A549 (cell line): ENCODE measurements at regions not wholly inside any gene's neighbourhood (a gene's known extent, or its start where the extent isn't known, plus 50 kb on each side); places are given as distances from the start of the nearest gene placed in this dataset.

Experiments
- ATAC-seq, 2 experiments: fragments of 200-7000 bp in 1 of 2; fragments of >200 bp in 1 of 2; cut with Nextera tagmentation in 1 of 2; cut with Tn5 transposase in 1 of 2; 3 replicates each; pipeline versions ENCODE4 v1.8.0 to v1.9.1; 2018 to 2020; ENCODE audit warnings: mild to moderate bottlenecking in 1 of 2, moderate library complexity in 1 of 2
- CTCF ChIA-PET: fragments of 300-600 bp; sonication (Branson Sonifier 250); formaldehyde crosslinking; extraction: SDS; loops from one replicate; lab custom pipeline; 2021; ENCODE audit warnings: antibody characterized with exemption, inconsistent platforms; lab: Yijun Ruan, JAX
- POLR2A ChIA-PET: fragments of 350-600 bp; formaldehyde crosslinking; extraction: SDS; loops from one replicate; lab custom pipeline; 2021; ENCODE audit warnings: antibody characterized with exemption, inconsistent platforms; lab: Yijun Ruan, JAX
- DNase-seq, 2 experiments: peaks; one replicate each; pipeline versions ENCODE4 v3.0.0 to v3.0.0-alpha.2; 2011 to 2016; ENCODE audit warnings: low read depth in 1 of 2, low spot score in 1 of 2
- FAIRE-seq: peaks from 2 replicates; lab custom pipeline; 2011; peaks lifted over from hg19 to GRCh38; lab: Jason Lieb, UNC
- H3K27ac ChIP-seq, 2 experiments: fragments of >200 bp; sonication (Bioruptor Twin); formaldehyde crosslinking; 3 replicates each; pipeline ENCODE4 v1.5.1; 2016 to 2017
- H3K4me1 ChIP-seq: fragments of >200 bp; sonication (Bioruptor Twin); formaldehyde crosslinking; 3 replicates; pipeline ENCODE4 v1.6.1; 2016
- H3K4me2 ChIP-seq: fragments of >200 bp; sonication (Bioruptor Twin); formaldehyde crosslinking; 3 replicates; pipeline ENCODE4 v1.6.1; 2016
- H3K4me3 ChIP-seq: fragments of >200 bp; sonication (Bioruptor Twin); formaldehyde crosslinking; 3 replicates; pipeline ENCODE4 v1.5.1; 2016
- H3K9me3 ChIP-seq: fragments of >200 bp; sonication (Bioruptor Twin); formaldehyde crosslinking; 3 replicates; pipeline ENCODE4 v1.6.1; 2016
- ATOH8 ChIP-seq: fragments of 250-450 bp; sonication (Bioruptor Pico); IDR thresholded peaks from 2 replicates; pipeline ENCODE4 v1.5.0; 2020; ENCODE audit warnings: low read depth, mild to moderate bottlenecking, moderate library complexity
- BHLHE40 ChIP-seq: IDR thresholded peaks from 2 replicates; pipeline ENCODE4 v1.6.1; 2012; ENCODE audit warnings: low read depth, low read length, inconsistent platforms
- CBX2 ChIP-seq: fragments of 200-600 bp; sonication (generic); IDR thresholded peaks from 2 replicates; pipeline ENCODE4 v1.6.1; 2016; ENCODE audit warnings: low read depth, mild to moderate bottlenecking, borderline replicate concordance
- CBX8 ChIP-seq: fragments of 200-600 bp; sonication (generic); IDR thresholded peaks from 2 replicates; pipeline ENCODE4 v1.6.1; 2016
- CEBPB ChIP-seq, 2 experiments: fragments of >200 bp in 1 of 2; sonication (Bioruptor Twin) in 1 of 2; formaldehyde crosslinking in 1 of 2; IDR thresholded peaks; 2 replicates each; pipeline ENCODE4 v1.6.1; 2012 to 2016
- CHD2 ChIP-seq: fragments of 150-350 bp; IDR thresholded peaks from 2 replicates; pipeline ENCODE4 v1.6.1; 2014; ENCODE audit warnings: low read length; ENCODE audit not compliant: partially characterized antibody
- EHF ChIP-seq: fragments of 250-450 bp; sonication (Bioruptor Pico); IDR thresholded peaks from 2 replicates; pipeline ENCODE4 v1.5.0; 2020; ENCODE audit warnings: mild to moderate bottlenecking
- ELK1 ChIP-seq: fragments of 150-350 bp; IDR thresholded peaks from 2 replicates; pipeline ENCODE4 v1.6.1; 2014; ENCODE audit warnings: low read depth, mild to moderate bottlenecking, low read length
- EP300 ChIP-seq, 2 experiments: fragments of >200 bp; sonication (Bioruptor Twin); formaldehyde crosslinking; IDR thresholded peaks; 2 replicates in 1 of 2; 3 replicates in 1 of 2; pipeline ENCODE4 v1.6.1; 2016 to 2017
- ESRRA ChIP-seq: fragments of 150-350 bp; IDR thresholded peaks from 2 replicates; pipeline ENCODE4 v1.6.1; 2014; ENCODE audit warnings: mild to moderate bottlenecking, low read length, borderline replicate concordance
- FOSB ChIP-seq: fragments of 250-450 bp; sonication (Bioruptor Pico); IDR thresholded peaks from 2 replicates; pipeline ENCODE4 v1.5.0; 2020; ENCODE audit warnings: mild to moderate bottlenecking, moderate library complexity
- FOSL2 ChIP-seq, 2 experiments: fragments of 450-650 bp in 1 of 2; fragments of >200 bp in 1 of 2; sonication (Bioruptor Twin) in 1 of 2; formaldehyde crosslinking; IDR thresholded peaks; 2 replicates each; pipeline versions ENCODE4 v1.5.0 to v1.6.1; 2016 to 2020; ENCODE audit warnings: mild to moderate bottlenecking in 1 of 2, moderate library complexity in 1 of 2
- GATA3 ChIP-seq: IDR thresholded peaks from 2 replicates; pipeline ENCODE4 v1.6.1; 2012; ENCODE audit warnings: borderline replicate concordance
- HES2 ChIP-seq: fragments of >200 bp; sonication (Bioruptor Twin); formaldehyde crosslinking; IDR thresholded peaks from 2 replicates; pipeline ENCODE4 v1.6.1; 2016
- HOXA7 ChIP-seq: fragments of 250-450 bp; sonication (Bioruptor Pico); IDR thresholded peaks from 2 replicates; pipeline ENCODE4 v1.5.0; 2020; ENCODE audit warnings: mild to moderate bottlenecking, moderate library complexity
- HOXB13 ChIP-seq: fragments of 250-450 bp; sonication (Bioruptor Pico); IDR thresholded peaks from 2 replicates; pipeline ENCODE4 v1.5.0; 2020; ENCODE audit warnings: low read depth, mild to moderate bottlenecking, moderate library complexity
- JUNB ChIP-seq: fragments of >200 bp; sonication (Bioruptor Twin); formaldehyde crosslinking; IDR thresholded peaks from 2 replicates; pipeline ENCODE4 v1.6.1; 2016
- KDM5A ChIP-seq: fragments of 200-600 bp; sonication (generic); IDR thresholded peaks from 2 replicates; pipeline ENCODE4 v1.6.1; 2016; ENCODE audit warnings: antibody characterized with exemption, mild to moderate bottlenecking
- MAFK ChIP-seq: fragments of 450-650 bp; IDR thresholded peaks from 2 replicates; pipeline ENCODE4 v1.6.1; 2014; ENCODE audit not compliant: partially characterized antibody
- MYC ChIP-seq: IDR thresholded peaks from 2 replicates; pipeline ENCODE4 v1.6.1; 2012; ENCODE audit warnings: mild to moderate bottlenecking, inconsistent platforms, low read length, improper control_type of control experiment, borderline replicate concordance
- PBX3 ChIP-seq: IDR thresholded peaks from 2 replicates; pipeline ENCODE4 v1.6.1; 2012
- PHF8 ChIP-seq: fragments of 200-600 bp; sonication (generic); IDR thresholded peaks from 2 replicates; pipeline ENCODE4 v1.6.1; 2016; ENCODE audit warnings: low read depth, mild to moderate bottlenecking, antibody characterized with exemption, moderate library complexity, borderline replicate concordance
- POLR2A ChIP-seq: IDR thresholded peaks from 2 replicates; pipeline ENCODE4 v1.6.1; 2012; ENCODE audit warnings: mild to moderate bottlenecking, low read length
- RCOR1 ChIP-seq: fragments of 150-350 bp; IDR thresholded peaks from 2 replicates; pipeline ENCODE4 v1.6.1; 2014; ENCODE audit warnings: antibody characterized with exemption, low read length, low read depth
- REST ChIP-seq: fragments of 200-600 bp; sonication (generic); IDR thresholded peaks from 2 replicates; pipeline ENCODE4 v1.6.1; 2016; ENCODE audit warnings: antibody characterized with exemption, mild to moderate bottlenecking, moderate library complexity
- RFX5 ChIP-seq: fragments of 450-650 bp; IDR thresholded peaks from 2 replicates; pipeline ENCODE4 v1.7.1; 2014; ENCODE audit warnings: antibody characterized with exemption, mild to moderate bottlenecking, moderate library complexity
- SMC3 ChIP-seq: fragments of >200 bp; sonication (Bioruptor Twin); formaldehyde crosslinking; IDR thresholded peaks from 3 replicates; pipeline ENCODE4 v1.6.1; 2018; ENCODE audit warnings: inconsistent platforms
- SREBF2 ChIP-seq: fragments of 450-650 bp; IDR thresholded peaks from 2 replicates; pipeline ENCODE4 v1.6.1; 2014; ENCODE audit warnings: mild to moderate bottlenecking, moderate library complexity
- TFCP2L1 ChIP-seq: fragments of 250-450 bp; sonication (Bioruptor Pico); IDR thresholded peaks from 2 replicates; pipeline ENCODE4 v1.5.0; 2021; ENCODE audit warnings: mild to moderate bottlenecking
- TP53 ChIP-seq: fragments of 250-450 bp; sonication (Bioruptor Pico); IDR thresholded peaks from 2 replicates; pipeline ENCODE4 v1.5.0; 2021; ENCODE audit warnings: mild to moderate bottlenecking, moderate library complexity
- ZNF302 ChIP-seq: fragments of 250-450 bp; sonication (Bioruptor Pico); IDR thresholded peaks from 2 replicates; pipeline ENCODE4 v1.9.0; 2021; ENCODE audit warnings: inconsistent platforms, mild to moderate bottlenecking, moderate library complexity
- ZSCAN20 ChIP-seq: fragments of 250-450 bp; sonication (Bioruptor Pico); IDR thresholded peaks from 2 replicates; pipeline ENCODE4 v1.8.0; 2022; ENCODE audit warnings: mild to moderate bottlenecking, moderate library complexity
- WGBS: methylation state at CpG from one replicate; pipeline ENCODE4 v1.1.6; 2017; ENCODE audit errors: missing lambda C conversion rate; 5-methylcytosine and 5-hydroxymethylcytosine counted together

GRCh38 chr10:128222332-128222849 lies 96.2 kb upstream of the MKI67 start:
- FAIRE-seq: no peak
- Histone ChIP-seq H3K4me2 (no peak overlapping the region), H3K9me3 (no peaks in the 10 kb centered on the region), H3K4me3 (no peak overlapping the region), H3K4me1 (peaks cover 9% of the 10 kb centered on the region; the same call in 1 of the 3 replicates), H3K27ac (no peak overlapping the region)
- TF ChIP-seq TFCP2L1 (no peak), REST (no peak), RCOR1 (no peak), FOSL2 (IDR thresholded peaks at IDR 0.05) (no peak), FOSL2 (CRISPR knock-in tag; IDR thresholded peaks at IDR 0.05) (no peak), SREBF2 (no peak), CHD2 (no peak), HOXB13 (CRISPR knock-in tag) (no peak), EP300 (IDR thresholded peaks at IDR 0.05) (no peak), CBX8 (no peak), ZNF302 (CRISPR knock-in tag) (no peak), PBX3 (no peak), CBX2 (no peak), HOXA7 (CRISPR knock-in tag) (no peak), POLR2A (no peak), RFX5 (no peak), PHF8 (no peak)
- no peak for ATAC-seq
- CTCF ChIA-PET: interaction anchor here (1.1 to 2.9 kb wide), 3 partner anchors 10 to 42 kb away, joined by 3 to 26 read pairs (median 3); no protein-coding TSS in a partner anchor
- no peak for DNase-seq
- 38% methylated on average over 10 of the region's 11 CpGs for WGBS
- POLR2A ChIA-PET: no interaction called here

GRCh38 chr10:128230401-128230800 lies 104.2 kb upstream of the MKI67 start:
- ATAC-seq (no peak), FAIRE-seq (no peak), DNase-seq (no peak)
- TF ChIP-seq ZSCAN20 (CRISPR knock-in tag): no peak
- no peak for TF ChIP-seq SMC3
- no peak for TF ChIP-seq HES2
- TF ChIP-seq FOSL2 (IDR thresholded peaks at IDR 0.05): no peak
- TF ChIP-seq FOSL2 (CRISPR knock-in tag; IDR thresholded peaks at IDR 0.05): no peak
- TF ChIP-seq CEBPB (IDR thresholded peaks at IDR 0.05): no peak
- TF ChIP-seq MAFK: no peak
- no peak for TF ChIP-seq FOSB
- no peak for TF ChIP-seq MYC
- no peak for TF ChIP-seq CBX8
- no peak for TF ChIP-seq ATOH8
- no peak for TF ChIP-seq TFCP2L1
- no peak for TF ChIP-seq PHF8
- no peak for TF ChIP-seq KDM5A
- TF ChIP-seq BHLHE40: no peak
- no peak for TF ChIP-seq GATA3
- no peak for TF ChIP-seq ESRRA
- no peak for TF ChIP-seq JUNB
- no peak for TF ChIP-seq EHF (CRISPR knock-in tag)
- TF ChIP-seq ELK1: no peak
- TF ChIP-seq TP53: no peak
- ChIA-PET POLR2A (no interaction called here), CTCF (interaction anchor here (1.3 kb wide), 1 partner anchor 19 kb away, joined by 4 read pairs; no protein-coding TSS in a partner anchor)
- H3K4me1 ChIP-seq: no peaks in the 10 kb centered on the region
- no peak overlapping the region for H3K4me2 ChIP-seq
- no peak overlapping the region for H3K27ac ChIP-seq
- no peak overlapping the region for H3K4me3 ChIP-seq
- H3K9me3 ChIP-seq: peaks cover 7% of the 10 kb centered on the region; the same call in 1 of the 3 replicates
